Transverse colon (tissue), 4 donors: ENCODE measurements at regions not wholly inside any gene's neighbourhood (a gene's known extent, or its start where the extent isn't known, plus 50 kb on each side); places are given as distances from the start of the nearest gene placed in this dataset.

Source experiments
- EP300 ChIP-seq: sonication (generic); formaldehyde crosslinking; IDR thresholded peaks from one replicate; pipeline ENCODE4 v1.6.1; 2017; ENCODE audit warnings: antibody characterized with exemption, low read depth
- POLR2A ChIP-seq: fragments of 450-650 bp; IDR thresholded peaks from one replicate; pipeline ENCODE4 v1.6.1; 2016; ENCODE audit warnings: antibody characterized with exemption, mild to moderate bottlenecking, moderate library complexity
- POLR2AphosphoS5 ChIP-seq, 3 donors: sonication (generic); formaldehyde crosslinking; IDR thresholded peaks; one replicate each; pipeline ENCODE4 v1.6.1; 2016; ENCODE audit warnings: antibody characterized with exemption in 3 of 3
- TF ChIP-seq, protein P1 (sequence below), 5 experiments: fragments of 200-600 bp in 3 of 5; fragments of 450-650 bp in 2 of 5; sonication (generic) in 3 of 5; IDR thresholded peaks; 1 replicate in 2 of 5; 2 replicates in 3 of 5; pipeline ENCODE4 v1.5.1; 2016 to 2017; ENCODE audit warnings: antibody characterized with exemption in 5 of 5, inconsistent platforms in 3 of 5, mild to moderate bottlenecking in 2 of 5, moderate library complexity in 1 of 5

- TF ChIP-seq, protein P1, sequence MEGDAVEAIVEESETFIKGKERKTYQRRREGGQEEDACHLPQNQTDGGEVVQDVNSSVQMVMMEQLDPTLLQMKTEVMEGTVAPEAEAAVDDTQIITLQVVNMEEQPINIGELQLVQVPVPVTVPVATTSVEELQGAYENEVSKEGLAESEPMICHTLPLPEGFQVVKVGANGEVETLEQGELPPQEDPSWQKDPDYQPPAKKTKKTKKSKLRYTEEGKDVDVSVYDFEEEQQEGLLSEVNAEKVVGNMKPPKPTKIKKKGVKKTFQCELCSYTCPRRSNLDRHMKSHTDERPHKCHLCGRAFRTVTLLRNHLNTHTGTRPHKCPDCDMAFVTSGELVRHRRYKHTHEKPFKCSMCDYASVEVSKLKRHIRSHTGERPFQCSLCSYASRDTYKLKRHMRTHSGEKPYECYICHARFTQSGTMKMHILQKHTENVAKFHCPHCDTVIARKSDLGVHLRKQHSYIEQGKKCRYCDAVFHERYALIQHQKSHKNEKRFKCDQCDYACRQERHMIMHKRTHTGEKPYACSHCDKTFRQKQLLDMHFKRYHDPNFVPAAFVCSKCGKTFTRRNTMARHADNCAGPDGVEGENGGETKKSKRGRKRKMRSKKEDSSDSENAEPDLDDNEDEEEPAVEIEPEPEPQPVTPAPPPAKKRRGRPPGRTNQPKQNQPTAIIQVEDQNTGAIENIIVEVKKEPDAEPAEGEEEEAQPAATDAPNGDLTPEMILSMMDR (IDR thresholded peaks at IDR 0.05): no peak
- TF ChIP-seq POLR2A (no peak), POLR2AphosphoS5 (IDR thresholded peaks at IDR 0.05) (no peak), EP300 (no peak)
Measured at GRCh38 chr4:143021384-143021783, 163.3 kb upstream of the USP38 start.
